ENCODE measurements at regions not wholly inside any gene's neighbourhood (a gene's known extent, or its start where the extent isn't known, plus 50 kb on each side); places are given as distances from the start of the nearest gene placed in this dataset.

- TF ChIP-seq, protein P1, sequence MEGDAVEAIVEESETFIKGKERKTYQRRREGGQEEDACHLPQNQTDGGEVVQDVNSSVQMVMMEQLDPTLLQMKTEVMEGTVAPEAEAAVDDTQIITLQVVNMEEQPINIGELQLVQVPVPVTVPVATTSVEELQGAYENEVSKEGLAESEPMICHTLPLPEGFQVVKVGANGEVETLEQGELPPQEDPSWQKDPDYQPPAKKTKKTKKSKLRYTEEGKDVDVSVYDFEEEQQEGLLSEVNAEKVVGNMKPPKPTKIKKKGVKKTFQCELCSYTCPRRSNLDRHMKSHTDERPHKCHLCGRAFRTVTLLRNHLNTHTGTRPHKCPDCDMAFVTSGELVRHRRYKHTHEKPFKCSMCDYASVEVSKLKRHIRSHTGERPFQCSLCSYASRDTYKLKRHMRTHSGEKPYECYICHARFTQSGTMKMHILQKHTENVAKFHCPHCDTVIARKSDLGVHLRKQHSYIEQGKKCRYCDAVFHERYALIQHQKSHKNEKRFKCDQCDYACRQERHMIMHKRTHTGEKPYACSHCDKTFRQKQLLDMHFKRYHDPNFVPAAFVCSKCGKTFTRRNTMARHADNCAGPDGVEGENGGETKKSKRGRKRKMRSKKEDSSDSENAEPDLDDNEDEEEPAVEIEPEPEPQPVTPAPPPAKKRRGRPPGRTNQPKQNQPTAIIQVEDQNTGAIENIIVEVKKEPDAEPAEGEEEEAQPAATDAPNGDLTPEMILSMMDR (IDR thresholded peaks at IDR 0.05 in 4 of 5, conservative IDR thresholded peaks at IDR 0.05 in 1 of 5) = no peak
- TF ChIP-seq POLR2A (IDR thresholded peaks at IDR 0.05) = no peak
These were observed 481.9 kb downstream of the C6orf118 start for GRCh38 chr6:164827537-164827936.

Measured in gastrocnemius medialis (tissue), 4 donors.